HCEC 1CT (cell line): ENCODE measurements at regions not wholly inside any gene's neighbourhood (a gene's known extent, or its start where the extent isn't known, plus 50 kb on each side); places are given as distances from the start of the nearest gene placed in this dataset.
A peak's percentile ranks its signal among the peaks of the same experiment; 100 is the strongest.

ENCODE experiments used
- DNase-seq: peaks from one replicate; pipeline ENCODE4 v3.0.0-alpha.2; 2017

DNA sequence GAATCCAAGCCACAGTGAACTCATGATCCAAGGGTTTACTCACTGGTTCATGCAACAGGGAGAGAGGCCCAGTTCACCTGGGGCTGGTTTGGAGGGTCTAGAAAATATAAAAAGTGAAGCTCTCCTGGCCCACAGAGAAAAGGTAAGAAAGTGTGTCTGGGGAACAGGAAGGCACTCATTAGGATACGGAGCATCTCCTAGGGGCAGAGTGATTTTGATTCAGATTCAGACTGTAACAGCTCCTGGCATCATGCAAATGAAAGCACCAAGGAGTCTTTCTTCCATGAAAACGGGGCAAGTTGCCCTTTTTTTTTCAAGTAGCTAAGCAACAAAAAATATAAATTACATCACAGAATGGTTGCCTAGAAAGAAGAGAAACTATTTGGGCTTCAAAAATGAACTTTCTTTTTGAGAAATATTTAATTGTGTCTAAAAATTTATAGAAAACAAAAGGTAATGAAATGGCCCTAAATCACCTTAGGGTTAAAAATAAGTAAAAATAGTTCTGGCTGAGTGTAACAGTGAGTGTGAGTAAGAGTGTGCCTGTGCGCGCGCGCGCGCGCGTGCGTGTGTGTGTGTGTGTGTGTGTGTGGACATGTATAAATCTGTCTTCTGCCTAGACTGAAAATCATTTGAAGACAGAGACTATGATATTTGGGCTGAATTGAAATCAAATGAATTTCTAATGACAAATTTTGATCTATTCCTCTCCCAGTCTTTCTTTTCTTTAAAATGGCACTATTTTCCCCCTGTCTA, 177.8 kb upstream of the ZNF462 start:
- DNase-seq, result no peak

- DNase-seq, result no peak
Measured at GRCh38 chr9:106689089-106689488, 173.9 kb upstream of the ZNF462 start.

DNA sequence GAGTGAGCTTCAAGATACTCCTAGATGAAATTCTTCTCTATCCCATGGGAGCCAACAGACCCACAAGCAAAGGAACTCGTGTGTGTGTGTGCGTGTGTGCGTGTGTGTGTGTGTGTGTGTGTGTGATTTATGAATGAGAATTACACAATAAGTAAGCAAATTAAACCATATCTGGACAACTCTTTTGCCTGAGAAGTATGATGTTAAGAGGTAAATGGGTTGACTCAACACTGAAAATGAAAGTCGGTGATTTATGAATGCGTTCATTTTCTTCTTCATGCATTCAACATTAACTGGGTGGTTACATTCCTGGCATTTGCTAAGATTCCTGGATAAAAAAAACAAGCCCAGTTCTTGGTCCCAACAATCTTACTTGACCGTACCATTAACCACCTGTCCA, 171.3 kb upstream of the ZNF462 start:
- DNase-seq, result no peak

GRCh38 chr9:106693558-106693957, 169.4 kb upstream of the ZNF462 start:
- no peak for DNase-seq

DNA sequence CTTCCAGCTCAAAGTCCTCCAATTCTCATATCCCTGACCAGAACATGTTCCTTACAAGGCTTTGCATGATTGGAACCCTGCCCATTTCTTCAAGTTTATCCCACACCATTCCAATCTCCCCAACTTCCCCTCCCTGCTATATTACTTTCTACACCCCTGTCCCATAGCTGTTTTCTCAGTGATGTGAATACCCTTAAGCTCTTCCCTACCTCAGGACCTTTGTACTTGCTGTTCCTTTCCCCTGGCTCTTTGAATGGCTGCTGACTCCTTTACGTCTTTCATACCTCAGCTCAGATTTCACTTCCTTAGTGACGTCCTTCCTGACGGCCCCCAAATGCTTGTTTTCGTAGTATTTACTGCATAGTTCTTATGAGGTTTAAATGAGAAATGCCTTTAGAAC, 166.2 kb upstream of the ZNF462 start:
- no peak for DNase-seq

DNA sequence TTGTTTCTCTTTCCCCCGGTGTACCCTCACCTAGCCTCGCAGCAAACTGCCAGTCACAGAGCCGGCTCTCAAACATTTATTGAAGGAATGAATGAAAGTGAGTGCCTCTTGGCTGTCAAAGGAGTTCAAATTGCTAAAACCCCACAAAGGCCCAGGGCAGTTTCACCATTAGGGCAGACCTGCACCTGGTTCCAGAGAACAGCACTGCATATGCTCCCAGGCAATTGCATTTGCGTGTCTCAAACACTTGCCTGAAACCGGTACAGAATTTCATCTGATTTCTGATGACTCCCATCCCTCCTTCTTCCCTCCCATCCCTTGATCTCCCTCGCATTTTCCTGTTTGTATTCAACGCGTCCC, 165.6 kb upstream of the ZNF462 start:
- DNase-seq, result no peak

DNA sequence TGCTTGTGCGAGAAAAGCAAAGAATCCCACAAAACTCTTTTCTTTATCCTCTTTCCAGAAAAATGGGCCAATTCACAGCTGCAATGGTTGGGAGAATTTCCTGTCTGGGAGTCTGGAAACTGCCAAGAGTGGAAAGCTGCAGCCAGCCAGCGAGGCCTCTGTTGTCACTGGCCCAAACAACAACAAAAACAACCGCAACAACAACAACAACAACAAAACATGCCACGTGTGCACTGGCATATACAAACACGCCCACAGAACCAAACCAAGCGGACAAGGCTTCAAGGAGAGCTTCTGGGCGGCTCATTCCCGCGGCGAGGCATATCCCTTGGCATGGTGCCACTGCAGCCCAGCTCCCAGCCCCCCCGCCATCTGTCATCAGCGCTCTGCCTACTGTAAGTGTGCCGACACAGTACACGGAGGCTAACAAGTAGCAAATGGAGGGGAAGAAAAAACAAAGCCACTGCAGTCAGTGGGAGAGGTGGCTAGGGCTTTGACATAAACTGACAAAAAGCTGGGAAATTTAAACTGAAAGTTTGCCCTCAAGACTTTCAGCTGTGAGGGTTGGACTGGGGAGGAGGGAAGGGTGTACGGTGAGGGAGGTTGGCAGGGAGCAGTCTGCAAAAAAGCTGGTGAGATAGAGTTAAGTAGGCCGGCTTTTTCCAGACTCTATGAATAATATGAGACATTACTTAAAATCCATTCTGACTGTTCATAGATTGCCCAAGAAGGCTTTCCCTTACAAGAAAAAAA, 165.0 kb upstream of the ZNF462 start:
- peak; percentile 81 for DNase-seq

- peak; percentile 39 for DNase-seq
Measured at GRCh38 chr9:106700676-106701075, 162.3 kb upstream of the ZNF462 start.

GRCh38 chr9:106701611-106702010, 161.4 kb upstream of the ZNF462 start:
- no peak for DNase-seq

DNA sequence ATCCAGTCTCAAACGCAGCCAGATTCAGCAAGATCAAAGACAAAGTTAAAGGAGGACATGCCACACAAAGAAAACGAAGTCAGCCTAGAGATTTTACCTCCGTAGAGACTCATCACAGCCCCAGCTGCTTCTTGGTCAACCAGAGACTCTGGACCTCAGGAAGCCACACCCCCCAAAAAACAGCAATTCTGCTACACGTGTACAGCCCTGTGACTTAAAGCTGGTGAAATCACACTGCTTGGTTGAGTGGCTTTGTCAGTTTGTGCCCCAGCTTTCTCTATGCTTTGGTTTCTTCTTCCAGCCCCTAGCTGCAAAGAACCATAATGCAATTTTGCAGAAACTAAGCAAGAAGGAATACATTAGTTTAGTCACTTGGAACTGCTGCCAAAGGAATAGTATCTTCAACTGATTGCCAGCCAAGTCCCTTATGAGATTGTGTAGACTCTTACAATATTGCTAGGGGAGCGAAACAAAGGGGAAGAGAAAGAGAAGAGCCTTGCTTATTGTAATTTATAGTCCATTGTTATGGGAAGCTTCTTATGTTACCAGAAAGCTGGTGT, 158.8 kb upstream of the ZNF462 start:
- DNase-seq, result no peak

- no peak for DNase-seq
Measured at GRCh38 chr9:106707291-106707690, 155.7 kb upstream of the ZNF462 start.

GRCh38 chr9:106707738-106708474, 155.1 kb upstream of the ZNF462 start:
- no peak for DNase-seq

GRCh38 chr9:106708475-106709146, 154.4 kb upstream of the ZNF462 start:
- DNase-seq, result no peak

DNA sequence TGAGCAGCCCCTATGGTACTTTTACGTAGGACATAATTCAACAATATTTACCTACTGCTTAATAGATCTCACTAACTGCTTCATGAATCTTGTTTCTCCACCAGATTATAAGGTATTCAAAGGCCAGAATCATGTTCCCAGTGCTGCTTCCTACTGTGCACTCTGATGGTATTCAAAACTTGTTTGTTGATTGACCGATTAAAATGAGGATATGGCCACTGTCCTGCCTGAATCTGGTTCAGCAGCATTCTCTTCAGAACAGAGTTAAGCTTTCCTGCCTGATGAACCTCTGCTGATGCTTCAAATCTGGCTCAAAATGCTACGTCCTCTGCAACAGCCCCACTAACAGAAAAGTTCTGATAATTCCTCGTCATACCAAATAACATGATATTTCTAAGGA, 150.7 kb upstream of the ZNF462 start:
- no peak for DNase-seq

DNA sequence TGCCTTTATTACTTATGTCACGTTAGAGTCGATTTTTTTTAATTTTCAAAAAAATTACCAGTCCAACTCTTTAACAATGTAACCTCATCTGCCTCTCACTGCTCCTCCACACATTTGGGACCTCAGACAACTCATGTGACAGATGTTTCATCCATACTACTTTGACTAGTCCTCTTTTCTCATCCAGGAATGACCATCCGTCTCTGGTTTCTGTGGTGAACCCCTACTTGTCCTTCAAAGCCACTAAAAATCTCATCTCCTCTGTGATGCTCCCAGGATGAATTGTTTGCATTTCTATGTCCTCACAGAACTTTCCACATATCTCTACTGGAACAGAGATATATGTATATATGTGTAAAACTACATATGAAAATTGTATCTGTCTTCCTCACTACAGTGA, 149.8 kb upstream of the ZNF462 start:
- DNase-seq, result no peak

GRCh38 chr9:106716820-106717219, 146.1 kb upstream of the ZNF462 start:
- DNase-seq, result no peak

DNA sequence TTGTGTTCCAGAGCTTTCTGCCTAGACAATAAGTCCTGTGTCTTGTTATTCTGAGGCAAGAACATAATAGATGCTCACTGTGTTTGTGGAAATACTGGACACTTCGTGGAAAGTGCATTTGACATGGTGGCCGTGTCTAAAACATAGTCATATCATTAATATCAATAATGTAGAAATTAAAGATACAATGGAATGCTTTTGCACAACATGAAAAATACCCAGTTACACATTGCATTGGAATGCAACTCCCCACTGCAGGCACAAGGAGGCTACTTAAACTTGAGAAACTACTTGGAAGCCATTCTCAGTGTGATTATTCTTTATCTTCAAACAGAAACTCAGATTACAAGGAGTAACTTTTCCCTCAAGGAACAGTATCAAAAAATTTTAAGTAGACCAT, 145.3 kb upstream of the ZNF462 start:
- DNase-seq, result peak; percentile 85

DNA sequence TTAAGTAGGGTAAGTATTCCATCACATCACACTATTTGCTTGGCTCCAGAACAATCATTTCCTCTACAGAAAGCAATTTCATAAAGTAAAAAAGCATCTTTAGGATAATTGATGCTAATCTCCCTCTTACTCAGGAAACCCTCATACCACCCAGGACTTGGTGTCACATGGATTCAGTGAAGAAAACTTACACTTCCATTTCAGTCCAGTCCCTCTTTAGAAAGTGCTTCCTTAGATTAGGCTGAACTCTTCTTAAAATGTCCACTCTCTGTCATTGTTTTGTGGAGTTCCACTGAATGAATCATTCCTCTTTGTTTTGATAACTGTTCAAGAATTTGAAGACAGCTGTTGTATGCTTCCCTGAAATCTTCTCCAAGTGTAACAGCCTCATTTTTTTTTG, 144.0 kb upstream of the ZNF462 start:
- DNase-seq, result peak; percentile 80

DNA sequence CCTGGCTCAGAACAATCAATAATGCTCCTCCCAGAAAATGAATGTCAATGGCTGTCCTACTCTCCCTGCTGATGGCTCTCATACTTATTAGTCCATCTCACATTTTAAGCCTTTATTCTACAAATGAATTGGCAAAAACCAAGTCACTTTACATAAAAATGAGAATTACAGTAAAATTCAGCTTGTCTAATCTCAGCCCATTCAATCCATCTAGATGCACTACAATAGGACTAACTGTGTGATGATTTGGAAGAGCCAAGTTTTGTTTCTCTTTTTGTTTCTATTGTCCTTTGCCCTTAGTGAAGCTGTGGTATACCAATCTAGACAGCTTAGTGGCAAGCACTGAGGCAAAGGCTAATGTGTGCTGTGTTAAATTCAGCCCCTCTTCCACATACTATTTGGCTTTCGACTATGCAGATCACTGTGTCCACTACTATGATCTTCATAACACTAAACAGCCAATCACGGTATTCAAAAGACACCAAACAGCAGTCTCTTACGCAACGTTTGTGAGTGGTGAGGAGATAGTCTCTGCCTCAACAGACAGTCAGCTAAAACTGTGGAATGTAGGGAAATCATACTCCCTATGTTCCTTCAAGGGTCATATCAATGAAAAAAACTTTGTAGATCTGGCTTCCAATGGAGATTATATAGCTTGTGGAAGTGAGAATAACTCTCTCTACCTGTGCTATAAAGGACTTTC, 140.8 kb upstream of the ZNF462 start:
- no peak for DNase-seq

DNA sequence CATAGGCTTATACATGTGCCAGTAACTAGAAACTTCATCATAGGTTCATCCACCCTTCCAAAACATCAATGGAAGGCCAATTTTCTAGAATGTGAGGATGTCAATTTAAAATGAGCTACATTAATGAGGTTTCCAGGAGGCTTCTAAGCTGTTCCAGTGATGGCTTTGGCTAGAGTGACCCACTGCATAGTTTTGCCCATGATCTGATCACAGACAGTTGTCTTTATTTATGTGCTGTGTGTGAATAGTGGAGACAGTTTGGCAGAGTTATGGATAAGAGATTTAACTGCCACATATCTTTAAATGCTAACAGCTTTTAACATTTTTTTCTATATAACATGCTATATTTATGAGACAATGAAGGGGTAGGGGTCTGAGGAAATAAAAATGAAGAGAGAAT, 139.0 kb upstream of the ZNF462 start:
- no peak for DNase-seq

DNA sequence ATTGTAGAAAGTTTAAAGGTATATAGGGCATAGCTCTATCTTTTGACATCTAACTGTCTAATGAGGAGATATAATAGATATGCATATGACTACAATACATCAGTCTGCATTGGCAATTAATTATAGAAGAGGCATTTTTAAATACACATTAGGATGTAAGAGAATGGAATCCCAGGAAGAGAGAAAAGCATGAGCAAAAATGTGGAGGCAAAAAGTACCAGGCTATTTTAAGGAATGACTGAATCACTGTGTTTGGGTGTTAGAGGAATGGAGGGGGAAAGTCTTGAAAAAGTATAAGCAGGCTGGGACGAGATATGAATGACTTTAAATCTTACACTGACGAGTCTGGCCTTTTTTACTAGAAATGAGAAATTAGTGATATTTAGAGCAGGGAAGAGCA, 138.4 kb upstream of the ZNF462 start:
- DNase-seq, result no peak

- DNase-seq, result no peak
Measured at GRCh38 chr9:106726070-106726815, 136.7 kb upstream of the ZNF462 start.
